Panc1 (cell line): ENCODE measurements at regions not wholly inside any gene's neighbourhood (a gene's known extent, or its start where the extent isn't known, plus 50 kb on each side); places are given as distances from the start of the nearest gene placed in this dataset.

Experiments used
- ATAC-seq: fragments of 200-7000 bp; cut with Tn5 transposase; 2 replicates; pipeline ENCODE4 v1.9.1; 2020; ENCODE audit warnings: mild to moderate bottlenecking, moderate library complexity
- BruUV-seq: library from RNA; stranded (reverse); fragments of 400-500 nt; replicated peaks from 2 replicates; lab custom pipeline; 2021; lab: Mats Ljungman, UMichigan
- CTCF ChIA-PET: fragments of 300-600 bp; sonication (Branson Sonifier 250); formaldehyde crosslinking; loops from one replicate; lab custom pipeline; 2022; ENCODE audit warnings: antibody characterized with exemption; lab: Charles Lee
- POLR2A ChIA-PET: fragments of 300-600 bp; sonication (Branson Sonifier 250); formaldehyde crosslinking; loops from one replicate; lab custom pipeline; 2022; ENCODE audit warnings: antibody characterized with exemption; lab: Charles Lee
- DNase-seq: peaks from one replicate; pipeline ENCODE4 v3.0.0-alpha.2; 2010; ENCODE audit warnings: low read depth, low spot score
- H3K27ac ChIP-seq: 2 replicates; pipeline ENCODE4 v1.5.1; 2011; ENCODE audit warnings: mild to moderate bottlenecking, low read length, inconsistent platforms
- H3K27me3 ChIP-seq: fragments of 200-500 bp; sonication (Bioruptor generic); 2 replicates; pipeline ENCODE4 v1.6.0; 2014; ENCODE audit warnings: low read length, inconsistent platforms; ENCODE audit not compliant: control insufficient read depth, insufficient read depth
- H3K36me3 ChIP-seq: fragments of 200-500 bp; sonication (Bioruptor generic); 2 replicates; pipeline ENCODE4 v1.5.1; 2014; ENCODE audit warnings: inconsistent platforms, mild to moderate bottlenecking, low read length, moderate library complexity; ENCODE audit not compliant: control insufficient read depth, insufficient read depth
- H3K4me1 ChIP-seq: 2 replicates; pipeline ENCODE4 v1.5.1; 2011; ENCODE audit warnings: inconsistent platforms, mild to moderate bottlenecking, low read length, moderate library complexity; ENCODE audit not compliant: control insufficient read depth, insufficient read depth
- H3K4me3 ChIP-seq, 2 experiments: 2 replicates each; pipeline ENCODE4 v1.5.1; 2011 to 2012; ENCODE audit warnings: low read depth in 2 of 2, low read length in 2 of 2, mild to moderate bottlenecking in 2 of 2, inconsistent platforms in 1 of 2, moderate library complexity in 1 of 2
- H3K9me3 ChIP-seq: fragments of 200-500 bp; sonication (Bioruptor generic); 2 replicates; pipeline ENCODE4 v1.5.1; 2014; ENCODE audit warnings: low read depth, mild to moderate bottlenecking, inconsistent platforms, low read length, moderate library complexity; ENCODE audit not compliant: control insufficient read depth, insufficient read depth
- CTCF ChIP-seq: fragments of 450-650 bp; IDR thresholded peaks from 2 replicates; pipeline ENCODE4 v1.5.1; 2017; ENCODE audit warnings: mild to moderate bottlenecking
- POLR2AphosphoS5 ChIP-seq: IDR thresholded peaks from 2 replicates; pipeline ENCODE4 v1.6.1; 2012; ENCODE audit warnings: mild to moderate bottlenecking, low read depth, low read length, moderate library complexity
- REST ChIP-seq, 2 experiments: IDR thresholded peaks; 2 replicates each; pipeline ENCODE4 v1.6.1; 2011 to 2012; ENCODE audit warnings: low read depth in 2 of 2, control low read depth in 1 of 2, low read length in 1 of 2, mild to moderate bottlenecking in 1 of 2, moderate library complexity in 1 of 2; ENCODE audit not compliant: insufficient read depth in 1 of 2
- SIN3A ChIP-seq: IDR thresholded peaks from 2 replicates; pipeline ENCODE4 v1.6.1; 2012; ENCODE audit warnings: low read depth, mild to moderate bottlenecking, low read length, moderate library complexity, borderline replicate concordance; ENCODE audit not compliant: insufficient read depth
- TCF7L2 ChIP-seq: IDR thresholded peaks from 2 replicates; pipeline ENCODE4 v1.6.1; 2011; ENCODE audit warnings: mild to moderate bottlenecking, low read depth, low read length, inconsistent platforms
- in situ Hi-C: cut with HindIII; loops from 2 replicates; pipeline ENCODE4 v1.10.0; 2016; ENCODE audit warnings: low sequenced_read_pairs, low pct_unique_long_range_greater_than_20kb
- intact Hi-C: fragments of 100-400 bp; cut with micrococcal nuclease; formaldehyde crosslinking; loops from one replicate; pipeline ENCODE4 v1.10.0; 2022; ENCODE audit not compliant: unreplicated experiment

- no peak for TF ChIP-seq POLR2AphosphoS5
- no peak for TF ChIP-seq SIN3A
- no peak for TF ChIP-seq REST (IDR thresholded peaks at IDR 0.05; ENCODE audit: insufficient read depth in 1 of 2, low read depth in 2 of 2, low read length in 1 of 2)
- TF ChIP-seq CTCF = no peak
- no peak for TF ChIP-seq TCF7L2
- H3K4me1 ChIP-seq = no peaks in the 10 kb centered on the region
- no peak for DNase-seq
- ChIA-PET CTCF (no interaction called here), POLR2A (no interaction called here)
- no peak overlapping the region for H3K4me3 ChIP-seq
- BruUV-seq = no TSS peak
- H3K27ac ChIP-seq = no peak overlapping the region
- H3K36me3 ChIP-seq = no peaks in the 10 kb centered on the region
- intact Hi-C loops (no loop called here), in situ Hi-C loops (no loop called here)
- H3K27me3 ChIP-seq = no peaks in the 10 kb centered on the region
- H3K9me3 ChIP-seq = no peaks in the 10 kb centered on the region
- ATAC-seq = no peak
These were observed 457.2 kb downstream of the IRS2 start for GRCh38 chr13:109329175-109329574.

GRCh38 chr13:109326601-109327000 lies 459.8 kb downstream of the IRS2 start:
- POLR2A ChIA-PET = no interaction called here
- Histone ChIP-seq H3K9me3 (no peaks in the 10 kb centered on the region), H3K36me3 (no peaks in the 10 kb centered on the region), H3K27ac (no peak overlapping the region), H3K27me3 (no peaks in the 10 kb centered on the region), H3K4me1 (no peaks in the 10 kb centered on the region), H3K4me3 (no peak overlapping the region)
- CTCF ChIA-PET = no interaction called here
- ATAC-seq (no peak), DNase-seq (no peak)
- TF ChIP-seq POLR2AphosphoS5 = no peak
- no peak for TF ChIP-seq SIN3A
- no peak for TF ChIP-seq CTCF
- no peak for TF ChIP-seq REST (IDR thresholded peaks at IDR 0.05; ENCODE audit: insufficient read depth in 1 of 2, low read depth in 2 of 2, low read length in 1 of 2)
- TF ChIP-seq TCF7L2 = no peak
- no TSS peak for BruUV-seq
- in situ Hi-C loops = no loop called here
- intact Hi-C loops = no loop called here
